ENCODE measurements at regions not wholly inside any gene's neighbourhood (a gene's known extent, or its start where the extent isn't known, plus 50 kb on each side); places are given as distances from the start of the nearest gene placed in this dataset.

- H3K9me3 Mint-ChIP-seq = peaks cover 3% of the 10 kb centered on the region
- H3K36me3 Mint-ChIP-seq (ENCODE audit: low read depth) = no peaks in the 10 kb centered on the region
- no peaks in the 10 kb centered on the region for H3K4me1 Mint-ChIP-seq
- no peak overlapping the region for H3K4me3 Mint-ChIP-seq
- TF ChIP-seq CTCF (IDR thresholded peaks at IDR 0.05; ENCODE audit: unreplicated experiment in 3 of 3) = no peak
- H3K27ac Mint-ChIP-seq = no peak overlapping the region
- H3K27me3 Mint-ChIP-seq (ENCODE audit: low read depth) = peaks cover 13% of the 10 kb centered on the region
These were observed 74.0 kb downstream of the MAB21L3 start for GRCh38 chr1:116185161-116185701.

GRCh38 chr1:116189481-116189880, 78.3 kb downstream of the MAB21L3 start:
- H3K27ac Mint-ChIP-seq = no peak overlapping the region
- H3K4me3 Mint-ChIP-seq = no peak overlapping the region
- no peak for TF ChIP-seq CTCF (IDR thresholded peaks at IDR 0.05; ENCODE audit: unreplicated experiment in 3 of 3)
- no peaks in the 10 kb centered on the region for H3K27me3 Mint-ChIP-seq (ENCODE audit: low read depth)
- H3K4me1 Mint-ChIP-seq = no peaks in the 10 kb centered on the region
- H3K9me3 Mint-ChIP-seq = peaks cover 14% of the 10 kb centered on the region
- no peaks in the 10 kb centered on the region for H3K36me3 Mint-ChIP-seq (ENCODE audit: low read depth)

GRCh38 chr1:116191294-116191693, 80.1 kb downstream of the MAB21L3 start:
- no peaks in the 10 kb centered on the region for H3K4me1 Mint-ChIP-seq
- H3K36me3 Mint-ChIP-seq (ENCODE audit: low read depth) = no peaks in the 10 kb centered on the region
- no peaks in the 10 kb centered on the region for H3K27me3 Mint-ChIP-seq (ENCODE audit: low read depth)
- H3K27ac Mint-ChIP-seq = no peak overlapping the region
- no peak overlapping the region for H3K4me3 Mint-ChIP-seq
- peaks cover 14% of the 10 kb centered on the region for H3K9me3 Mint-ChIP-seq
- no peak for TF ChIP-seq CTCF (IDR thresholded peaks at IDR 0.05; ENCODE audit: unreplicated experiment in 3 of 3)

GRCh38 chr1:116193768-116194167, 82.6 kb downstream of the MAB21L3 start:
- TF ChIP-seq CTCF (IDR thresholded peaks at IDR 0.05; ENCODE audit: unreplicated experiment in 3 of 3) = no peak
- H3K27me3 Mint-ChIP-seq (ENCODE audit: low read depth) = no peaks in the 10 kb centered on the region

GRCh38 chr1:116194568-116194967, 83.4 kb downstream of the MAB21L3 start:
- peaks cover 14% of the 10 kb centered on the region for H3K9me3 Mint-ChIP-seq
- no peak for TF ChIP-seq CTCF (IDR thresholded peaks at IDR 0.05; ENCODE audit: unreplicated experiment in 3 of 3)
- no peaks in the 10 kb centered on the region for H3K36me3 Mint-ChIP-seq (ENCODE audit: low read depth)
- no peaks in the 10 kb centered on the region for H3K27me3 Mint-ChIP-seq (ENCODE audit: low read depth)
- H3K27ac Mint-ChIP-seq = peak overlapping the region in 1 of 3 experiments; percentile 78
- no peak overlapping the region for H3K4me3 Mint-ChIP-seq
- H3K4me1 Mint-ChIP-seq = peaks cover 2% of the 10 kb centered on the region

More at GRCh38 chr1:116193768-116194167, 82.6 kb downstream of the MAB21L3 start:
- Mint-ChIP-seq H3K36me3 (ENCODE audit: low read depth) (no peaks in the 10 kb centered on the region), H3K4me3 (no peak overlapping the region), H3K9me3 (peaks cover 14% of the 10 kb centered on the region), H3K27ac (no peak overlapping the region), H3K4me1 (no peaks in the 10 kb centered on the region)

Measured in nephron (organoid).